Stimulated activated CD8-positive, alpha-beta memory T cell treated with anti-CD3 and anti-CD28 coated beads, Interleukin-4, amount 100 ng/mL, for 1 hour (primary cell): ENCODE measurements at regions not wholly inside any gene's neighbourhood (a gene's known extent, or its start where the extent isn't known, plus 50 kb on each side); places are given as distances from the start of the nearest gene placed in this dataset.
A peak's percentile ranks its signal among the peaks of the same experiment; 100 is the strongest.

Experiments used
- DNase-seq, 2 donors: peaks; one replicate each; pipeline ENCODE4 v3.0.0-alpha.2; 2020; ENCODE audit warnings: low read depth in 2 of 2, low spot score in 1 of 2

- no peak for DNase-seq
Measured at GRCh38 chr4:81891005-81891996, 419.6 kb upstream of the RASGEF1B start.

- DNase-seq, result no peak
Measured at GRCh38 chr4:81884986-81885385, 413.3 kb upstream of the RASGEF1B start.

GRCh38 chr4:81883530-81884450, 412.1 kb upstream of the RASGEF1B start:
- DNase-seq, result no peak

- no peak for DNase-seq
Measured at GRCh38 chr4:81883004-81883403, 411.3 kb upstream of the RASGEF1B start.

GRCh38 chr4:81881855-81882621, 410.3 kb upstream of the RASGEF1B start:
- DNase-seq, result no peak

- no peak for DNase-seq
Measured at GRCh38 chr4:81876106-81876505, 404.4 kb upstream of the RASGEF1B start.

- no peak for DNase-seq
Measured at GRCh38 chr4:81874661-81875515, 403.2 kb upstream of the RASGEF1B start.

GRCh38 chr4:81870275-81870674, 398.6 kb upstream of the RASGEF1B start:
- DNase-seq, result no peak

GRCh38 chr4:81860111-81860510, 388.4 kb upstream of the RASGEF1B start:
- no peak for DNase-seq

- DNase-seq, result no peak
Measured at GRCh38 chr4:81854406-81854805, 382.7 kb upstream of the RASGEF1B start.

GRCh38 chr4:81852031-81852715, 380.5 kb upstream of the RASGEF1B start:
- DNase-seq, result no peak

GRCh38 chr4:81850701-81851100, 379.0 kb upstream of the RASGEF1B start:
- DNase-seq, result no peak

- no peak for DNase-seq
Measured at GRCh38 chr4:81845761-81846160, 374.1 kb upstream of the RASGEF1B start.

GRCh38 chr4:81845273-81845672, 373.6 kb upstream of the RASGEF1B start:
- no peak for DNase-seq

- DNase-seq, result peak; percentile 16 to 52
Measured at GRCh38 chr4:81844717-81845116, 373.0 kb upstream of the RASGEF1B start.

- no peak for DNase-seq
Measured at GRCh38 chr4:81839347-81840042, 367.8 kb upstream of the RASGEF1B start.

- DNase-seq, result no peak
Measured at GRCh38 chr4:81838586-81838985, 366.9 kb upstream of the RASGEF1B start.

- no peak for DNase-seq
Measured at GRCh38 chr4:81836716-81837115, 365.0 kb upstream of the RASGEF1B start.

GRCh38 chr4:81833576-81833975, 361.9 kb upstream of the RASGEF1B start:
- no peak for DNase-seq
